H1 (cell line): ENCODE measurements at regions not wholly inside any gene's neighbourhood (a gene's known extent, or its start where the extent isn't known, plus 50 kb on each side); places are given as distances from the start of the nearest gene placed in this dataset.

Experiments used
- CTCF ChIA-PET: fragments of 300-600 bp; sonication (Branson Sonifier 250); formaldehyde crosslinking; loops from one replicate; lab custom pipeline; 2021; ENCODE audit not compliant: partially characterized antibody; lab: Charles Lee
- POLR2A ChIA-PET: fragments of 300-600 bp; sonication (Branson Sonifier 250); formaldehyde crosslinking; loops from one replicate; lab custom pipeline; 2021; ENCODE audit warnings: inconsistent platforms; ENCODE audit not compliant: partially characterized antibody; lab: Charles Lee
- DNase-seq, 2 experiments: peaks; one replicate each; pipeline versions ENCODE4 v3.0.0 to v3.0.0-alpha.2; 2010 to 2022; ENCODE audit warnings: low spot score in 2 of 2, low read depth in 1 of 2, mixed read lengths in 1 of 2
- FAIRE-seq: peaks from 2 replicates; lab custom pipeline; 2011; peaks lifted over from hg19 to GRCh38; lab: Jason Lieb, UNC
- H2AFZ ChIP-seq: 2 replicates; pipeline ENCODE4 v1.8.1; 2012; ENCODE audit warnings: low read length, inconsistent platforms
- H2AK5ac ChIP-seq: 2 replicates; pipeline ENCODE4 v1.6.1; 2013; ENCODE audit warnings: low read depth, low read length
- H2BK120ac ChIP-seq: replicated peaks from 2 replicates; pipeline ENCODE3; 2013; ENCODE audit warnings: low read depth, low read length, inconsistent platforms
- H2BK12ac ChIP-seq: 2 replicates; pipeline ENCODE4 v1.6.1; 2013; ENCODE audit warnings: low read depth, low read length
- H2BK15ac ChIP-seq: 2 replicates; pipeline ENCODE4 v1.6.1; 2013; ENCODE audit warnings: low read length
- H2BK20ac ChIP-seq: 2 replicates; pipeline ENCODE4 v1.6.1; 2013; ENCODE audit warnings: low read length
- H2BK5ac ChIP-seq: 2 replicates; pipeline ENCODE4 v1.6.1; 2013; ENCODE audit warnings: low read depth, low read length
- H3K14ac ChIP-seq: 2 replicates; pipeline ENCODE4 v1.6.1; 2013; ENCODE audit warnings: inconsistent platforms; ENCODE audit not compliant: insufficient read length
- H3K18ac ChIP-seq: 2 replicates; pipeline ENCODE4 v1.6.1; 2013; ENCODE audit warnings: low read length; ENCODE audit errors: extremely low read depth
- H3K23ac ChIP-seq: 2 replicates; pipeline ENCODE4 v1.6.1; 2013; ENCODE audit warnings: inconsistent platforms; ENCODE audit not compliant: insufficient read length
- H3K23me2 ChIP-seq: 2 replicates; pipeline ENCODE4 v1.6.1; 2013; ENCODE audit warnings: low read depth, low read length
- H3K27ac ChIP-seq: 2 replicates; pipeline ENCODE4 v1.6.1; 2011; ENCODE audit warnings: low read depth, low read length, inconsistent platforms
- H3K27me3 ChIP-seq, 4 experiments: replicated peaks in 1 of 4; 1 replicate in 1 of 4; 2 replicates in 3 of 4; pipeline versions ENCODE4 v1.6.1 to v1.8.1; 2011 to 2013; ENCODE audit warnings: low read length in 3 of 4, mild to moderate bottlenecking in 3 of 4, inconsistent platforms in 2 of 4, mixed read lengths in 2 of 4, moderate library complexity in 1 of 4; ENCODE audit not compliant: control insufficient read depth in 3 of 4, insufficient read depth in 3 of 4; ENCODE audit errors: extremely low read depth in 1 of 4
- H3K36me3 ChIP-seq, 4 experiments: 2 replicates each; pipeline versions ENCODE4 v1.6.1 to v1.8.1; 2011 to 2013; ENCODE audit warnings: mild to moderate bottlenecking in 4 of 4, low read length in 3 of 4, moderate library complexity in 2 of 4, control low read depth in 1 of 4, inconsistent platforms in 1 of 4; ENCODE audit not compliant: insufficient read depth in 4 of 4, control insufficient read depth in 2 of 4
- H3K4ac ChIP-seq: replicated peaks from 2 replicates; pipeline ENCODE3; 2013; ENCODE audit warnings: low read length, low read depth, mixed read lengths, inconsistent platforms; ENCODE audit not compliant: insufficient read length
- H3K4me1 ChIP-seq, 4 experiments: replicated peaks in 1 of 4; 1 replicate in 1 of 4; 2 replicates in 3 of 4; pipeline versions ENCODE4 v1.6.1 to v1.8.1; 2011 to 2013; ENCODE audit warnings: low read length in 3 of 4, inconsistent platforms in 2 of 4, mixed read lengths in 1 of 4; ENCODE audit not compliant: insufficient read depth in 4 of 4, control insufficient read depth in 3 of 4
- H3K4me2 ChIP-seq, 2 experiments: 2 replicates each; pipeline versions ENCODE4 v1.6.1 to v1.8.1; 2011 to 2013; ENCODE audit warnings: low read depth in 2 of 2, low read length in 2 of 2, control low read depth in 1 of 2, inconsistent platforms in 1 of 2, mild to moderate bottlenecking in 1 of 2; ENCODE audit not compliant: insufficient read depth in 1 of 2
- H3K4me3 ChIP-seq, 4 experiments: fragments of 200-600, 300-600 bp in 1 of 4; sonication (generic), shearing (Covaris generic), sonication (Bioruptor Twin) in 1 of 4; 2 replicates each; pipeline versions ENCODE4 v1.5.1 to v1.8.1; 2011 to 2016; ENCODE audit warnings: low read length in 4 of 4, low read depth in 3 of 4, control low read depth in 2 of 4, inconsistent platforms in 2 of 4, mild to moderate bottlenecking in 2 of 4, mixed read lengths in 1 of 4, moderate library complexity in 1 of 4; ENCODE audit not compliant: insufficient read depth in 2 of 4; ENCODE audit errors: extremely low read depth in 1 of 4
- H3K56ac ChIP-seq: replicated peaks from 2 replicates; pipeline ENCODE3; 2013; ENCODE audit warnings: low read depth, mild to moderate bottlenecking, mixed read lengths, low read length, inconsistent platforms; ENCODE audit not compliant: insufficient read length
- H3K79me1 ChIP-seq: 2 replicates; pipeline ENCODE4 v1.6.1; 2013; ENCODE audit warnings: low read depth, low read length, control low read depth
- H3K79me2 ChIP-seq, 2 experiments: 2 replicates each; pipeline versions ENCODE4 v1.6.1 to v1.8.1; 2012 to 2013; ENCODE audit warnings: low read length in 2 of 2, mild to moderate bottlenecking in 2 of 2, inconsistent platforms in 1 of 2; ENCODE audit not compliant: insufficient read depth in 2 of 2, control insufficient read depth in 1 of 2
- H3K9ac ChIP-seq, 4 experiments: replicated peaks in 1 of 4; 1 replicate in 1 of 4; 2 replicates in 3 of 4; pipeline versions ENCODE4 v1.6.1 to v1.8.1; 2011 to 2013; ENCODE audit warnings: low read depth in 3 of 4, low read length in 3 of 4, control low read depth in 2 of 4, mild to moderate bottlenecking in 2 of 4, moderate library complexity in 2 of 4, inconsistent platforms in 1 of 4; ENCODE audit errors: extremely low read depth in 1 of 4
- H3K9me3 ChIP-seq, 2 experiments: 2 replicates each; pipeline versions ENCODE4 v1.6.1 to v1.8.1; 2012 to 2013; ENCODE audit warnings: mild to moderate bottlenecking in 2 of 2, moderate library complexity in 2 of 2, control low read depth in 1 of 2, inconsistent platforms in 1 of 2, low read depth in 1 of 2, low read length in 1 of 2, mixed read lengths in 1 of 2; ENCODE audit not compliant: insufficient read depth in 2 of 2
- H4K20me1 ChIP-seq, 2 experiments: replicated peaks in 1 of 2; 2 replicates each; pipeline versions ENCODE3 to v1.8.1; 2011 to 2013; ENCODE audit warnings: inconsistent platforms in 2 of 2, low read length in 2 of 2, mild to moderate bottlenecking in 1 of 2; ENCODE audit not compliant: insufficient read depth in 2 of 2, control insufficient read depth in 1 of 2
- H4K5ac ChIP-seq: 2 replicates; pipeline ENCODE4 v1.6.1; 2013; ENCODE audit warnings: low read length, low read depth, mixed read lengths, inconsistent platforms; ENCODE audit not compliant: insufficient read length
- H4K8ac ChIP-seq: 2 replicates; pipeline ENCODE4 v1.8.0; 2013; ENCODE audit warnings: mild to moderate bottlenecking, moderate library complexity, low read length, inconsistent platforms; ENCODE audit not compliant: insufficient read depth; ENCODE audit errors: extremely low read depth
- H4K91ac ChIP-seq: replicated peaks from 2 replicates; pipeline ENCODE3; 2013; ENCODE audit warnings: low read length, mixed read lengths, inconsistent platforms; ENCODE audit not compliant: insufficient read length
- CTCF ChIP-seq, 3 experiments: IDR thresholded peaks; 1 replicate in 2 of 3; 2 replicates in 1 of 3; pipeline versions ENCODE4 v1.5.1 to v1.6.1; 2011; ENCODE audit warnings: low read length in 3 of 3, mild to moderate bottlenecking in 3 of 3, inconsistent platforms in 2 of 3, low read depth in 1 of 3, moderate library complexity in 1 of 3; ENCODE audit not compliant: insufficient read depth in 1 of 3; ENCODE audit errors: control extremely low read depth in 1 of 3
- KDM4A ChIP-seq: IDR thresholded peaks from one replicate; pipeline ENCODE4 v1.7.1; 2012; ENCODE audit warnings: low read depth, mild to moderate bottlenecking, moderate library complexity, low read length, inconsistent platforms; ENCODE audit not compliant: severe bottlenecking
- SIN3A ChIP-seq, 2 experiments: IDR thresholded peaks in 1 of 2; conservative IDR thresholded peaks in 1 of 2; 2 replicates each; pipeline ENCODE4 v1.6.1; 2011 to 2012; ENCODE audit warnings: low read length in 2 of 2, improper control_type of control experiment in 1 of 2, low read depth in 1 of 2, mild to moderate bottlenecking in 1 of 2
- ZNF274 ChIP-seq: IDR thresholded peaks from 2 replicates; pipeline ENCODE4 v1.7.0; 2012; ENCODE audit warnings: low read length, borderline replicate concordance; ENCODE audit errors: extremely low read depth
- WGBS, 2 experiments: shearing (Covaris generic) in 1 of 2; methylation state at CpG; one replicate each; pipeline versions ENCODE4 v1.1.6 to v1.1.7; 2013 to 2015; ENCODE audit warnings: low lambda C conversion rate in 2 of 2, mixed read lengths in 2 of 2, inconsistent platforms in 1 of 2, low coverage in 1 of 2, missing lambda C conversion rate in 1 of 2; ENCODE audit not compliant: insufficient replicate concordance in 2 of 2, insufficient coverage in 1 of 2, insufficient read length in 1 of 2; ENCODE audit errors: extremely low coverage in 1 of 2, missing lambda C conversion rate in 1 of 2; 5-methylcytosine and 5-hydroxymethylcytosine counted together

GRCh38 chr2:19454125-19454524 is 95.7 kb upstream of the OSR1 start:
- Histone ChIP-seq H4K8ac (no peak overlapping the region), H3K4ac (no peak overlapping the region), H3K27ac (no peak overlapping the region), H2AFZ (no peak overlapping the region), H2BK120ac (no peak overlapping the region), H3K4me2 (no peak overlapping the region), H3K4me1 (peaks cover 0 to 5% (median 1%) of the 10 kb centered on the region in 4 experiments; a peak in 2 of 7 replicates), H4K91ac (no peak overlapping the region), H3K36me3 (no peaks in the 10 kb centered on the region), H3K79me1 (no peaks in the 10 kb centered on the region), H3K23ac (no peak overlapping the region), H3K9ac (no peak overlapping the region), H2BK12ac (no peak overlapping the region), H2AK5ac (no peak overlapping the region), H3K9me3 (no peaks in the 10 kb centered on the region), H2BK5ac (no peak overlapping the region), H3K27me3 (no peaks in the 10 kb centered on the region), H2BK20ac (no peak overlapping the region), H3K18ac (no peak overlapping the region), H3K79me2 (no peaks in the 10 kb centered on the region), H4K20me1 (no peaks in the 10 kb centered on the region), H3K56ac (no peak overlapping the region), H3K4me3 (no peak overlapping the region), H3K14ac (no peak overlapping the region), H4K5ac (no peak overlapping the region), H3K23me2 (no peaks in the 10 kb centered on the region), H2BK15ac (no peak overlapping the region)
- FAIRE-seq (no peak), DNase-seq (no peak)
- 91% methylated on average over 2 of the region's 2 CpGs; no CpG with 5 or more reads in 1 of the 2 experiments for WGBS, 2 experiments
- CTCF ChIA-PET: no interaction called here
- POLR2A ChIA-PET: no interaction called here
- TF ChIP-seq CTCF (IDR thresholded peaks at IDR 0.05; ENCODE audit: control extremely low read depth in 1 of 3, insufficient read depth in 1 of 3, low read depth in 1 of 3, low read length in 3 of 3) (no peak), KDM4A (no peak), SIN3A (conservative IDR thresholded peaks at IDR 0.05 in 1 of 2, IDR thresholded peaks at IDR 0.05 in 1 of 2; ENCODE audit: low read depth in 1 of 2, low read length in 2 of 2) (no peak), ZNF274 (no peak)
